ENCODE measurements at regions not wholly inside any gene's neighbourhood (a gene's known extent, or its start where the extent isn't known, plus 50 kb on each side); places are given as distances from the start of the nearest gene placed in this dataset.
"Not testable (repeated sequence)": the region's sequence is repeated elsewhere in the genome, so short reads cannot be mapped to it uniquely, and the experiment has no call there.

GRCh38 chrX:52284865-52285264 lies 84.0 kb upstream of the XAGE2 start:
- ChIA-PET POLR2A (ENCODE audit: low non-redundant PET) (no interaction called here), CTCF (no interaction called here)
- no peak for TF ChIP-seq EZH2 (IDR thresholded peaks at IDR 0.05; ENCODE audit: borderline replicate concordance, low read depth, low read length, poor library complexity, severe bottlenecking)
- no peak for TF ChIP-seq CTCF (conservative IDR thresholded peaks at IDR 0.05; ENCODE audit: low read depth, low read length)
- H3K27me3 ChIP-seq (replicated peaks; ENCODE audit: insufficient read depth, low read depth, low read length, poor library complexity) = no peaks in the 10 kb centered on the region
- BruUV-seq (replicated peaks) = no TSS peak
- no peak overlapping the region for H3K27ac ChIP-seq (ENCODE audit: low read depth, low read length, poor library complexity, severe bottlenecking)
- H3K4me3 ChIP-seq (ENCODE audit: low read depth, low read length, poor library complexity, severe bottlenecking) = no peak overlapping the region
- no peaks in the 10 kb centered on the region for H3K4me1 ChIP-seq (ENCODE audit: insufficient read depth, low read length, poor library complexity, severe bottlenecking)
- intact Hi-C loops (cut with micrococcal nuclease; ENCODE audit: unreplicated experiment) = no loop called here
- no peaks in the 10 kb centered on the region for H3K36me3 ChIP-seq (ENCODE audit: insufficient read depth, low read length, poor library complexity, severe bottlenecking)
- DNase-seq (ENCODE audit: low spot score) = no peak
- peaks cover 14% of the 10 kb centered on the region for H3K9me3 ChIP-seq (ENCODE audit: low read depth, low read length, poor library complexity, severe bottlenecking)

GRCh38 chrX:52298968-52299367 lies 69.9 kb upstream of the XAGE2 start:
- POLR2A ChIA-PET (ENCODE audit: low non-redundant PET); H3K4me3 ChIP-seq (ENCODE audit: low read depth, low read length, poor library complexity, severe bottlenecking); CTCF ChIA-PET; H3K27ac ChIP-seq (ENCODE audit: low read depth, low read length, poor library complexity, severe bottlenecking); H3K27me3 ChIP-seq (replicated peaks; ENCODE audit: insufficient read depth, low read depth, low read length, poor library complexity); H3K9me3 ChIP-seq (ENCODE audit: low read depth, low read length, poor library complexity, severe bottlenecking); intact Hi-C loops (cut with micrococcal nuclease; ENCODE audit: unreplicated experiment); H3K36me3 ChIP-seq (ENCODE audit: insufficient read depth, low read length, poor library complexity, severe bottlenecking); BruUV-seq (replicated peaks); DNase-seq (ENCODE audit: low spot score); H3K4me1 ChIP-seq (ENCODE audit: insufficient read depth, low read length, poor library complexity, severe bottlenecking): not testable (repeated sequence)

- H3K4me3 ChIP-seq (ENCODE audit: low read depth, low read length, poor library complexity, severe bottlenecking); intact Hi-C loops (cut with micrococcal nuclease; ENCODE audit: unreplicated experiment); CTCF ChIA-PET; DNase-seq (ENCODE audit: low spot score); H3K4me1 ChIP-seq (ENCODE audit: insufficient read depth, low read length, poor library complexity, severe bottlenecking); H3K36me3 ChIP-seq (ENCODE audit: insufficient read depth, low read length, poor library complexity, severe bottlenecking); H3K27ac ChIP-seq (ENCODE audit: low read depth, low read length, poor library complexity, severe bottlenecking); H3K27me3 ChIP-seq (replicated peaks; ENCODE audit: insufficient read depth, low read depth, low read length, poor library complexity); POLR2A ChIA-PET (ENCODE audit: low non-redundant PET); BruUV-seq (replicated peaks); H3K9me3 ChIP-seq (ENCODE audit: low read depth, low read length, poor library complexity, severe bottlenecking): not testable (repeated sequence)
Measured at GRCh38 chrX:52308532-52308931, 60.3 kb upstream of the XAGE2 start.

Data from A673 (cell line).